ENCODE measurements at regions not wholly inside any gene's neighbourhood (a gene's known extent, or its start where the extent isn't known, plus 50 kb on each side); places are given as distances from the start of the nearest gene placed in this dataset.

DNA sequence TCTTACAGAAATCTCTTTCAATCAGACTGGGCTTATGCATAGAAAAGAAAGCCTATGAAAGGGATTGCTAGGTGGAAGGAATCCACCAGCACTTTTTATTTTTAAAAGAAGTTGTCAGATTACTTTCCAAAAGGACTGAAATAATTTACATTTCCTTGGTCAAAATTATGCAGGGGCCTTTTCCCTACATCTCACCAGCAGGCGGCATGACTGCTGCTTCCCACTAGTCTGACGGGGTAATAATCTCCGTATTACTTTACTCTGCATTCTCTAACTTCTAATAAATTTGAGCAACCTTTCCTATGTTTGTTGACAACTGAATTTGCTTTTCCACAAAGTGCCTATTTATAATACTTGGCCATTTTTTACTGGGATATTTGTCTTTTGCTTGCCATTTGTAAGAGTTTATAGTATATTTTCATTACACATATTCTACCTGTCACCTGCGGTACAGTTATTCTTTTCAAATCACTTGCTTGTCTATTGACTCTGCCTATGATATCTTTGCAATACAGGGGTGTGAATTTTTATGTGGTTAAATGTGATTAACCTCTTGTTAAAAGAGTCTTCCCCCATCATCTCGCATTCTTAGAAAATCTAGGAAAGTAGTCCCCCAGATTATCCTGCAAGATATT lies 51.9 kb upstream of the USP47 start:
- no peak for DNase-seq

GRCh38 chr11:11788063-11788710 lies 53.6 kb upstream of the USP47 start:
- DNase-seq: no peak

- peak; percentile 70 for DNase-seq
These were observed 54.3 kb upstream of the USP47 start for GRCh38 chr11:11787305-11788062.

- DNase-seq: no peak
These were observed 55.0 kb upstream of the USP47 start for GRCh38 chr11:11786771-11787170.

- DNase-seq: no peak
These were observed 55.5 kb upstream of the USP47 start for GRCh38 chr11:11786234-11786633.

GRCh38 chr11:11782532-11783110 lies 59.2 kb upstream of the USP47 start:
- peak; percentile 19 for DNase-seq

DNA sequence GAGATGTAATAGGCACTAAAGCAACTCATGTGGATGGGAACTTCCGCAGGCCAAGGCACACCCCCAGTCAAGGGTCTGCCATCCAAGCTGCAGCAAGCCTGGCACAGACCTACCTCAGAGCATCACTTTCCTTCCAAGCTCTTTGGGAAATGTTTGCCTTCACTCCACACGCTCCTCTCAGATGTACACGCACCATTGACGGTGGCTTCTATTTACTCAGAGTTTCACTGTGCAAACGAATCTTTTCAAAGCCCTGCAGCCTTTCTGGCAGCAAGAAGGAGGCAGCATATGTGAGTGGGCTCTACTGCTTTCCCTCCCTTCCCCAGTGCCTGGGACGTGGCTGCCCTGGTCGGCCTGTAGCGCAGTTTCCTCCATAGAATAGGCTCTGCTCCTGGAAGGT lies 60.9 kb upstream of the USP47 start:
- DNase-seq: no peak

GRCh38 chr11:11779975-11780374 lies 61.8 kb upstream of the USP47 start:
- DNase-seq: no peak

DNA sequence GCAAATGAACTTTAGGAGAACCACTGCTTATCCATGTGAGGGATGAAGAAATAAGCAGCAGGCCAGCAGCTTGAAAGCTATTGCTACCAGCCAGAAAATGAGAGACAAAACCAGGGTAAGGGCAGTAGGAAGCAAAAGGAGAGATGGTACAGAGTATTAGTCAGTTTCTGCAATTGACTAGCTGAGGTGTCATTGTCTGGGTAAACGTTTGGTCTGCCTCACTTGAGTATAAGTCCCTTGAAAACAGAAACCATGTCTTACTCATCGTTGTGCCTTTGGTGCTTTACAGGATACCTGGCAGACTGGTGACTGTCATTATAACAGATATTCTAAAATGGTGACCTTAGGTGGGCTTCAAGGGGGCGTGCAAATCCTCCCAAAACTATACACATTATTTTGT lies 63.9 kb upstream of the USP47 start:
- no peak for DNase-seq

GRCh38 chr11:11776714-11777113 lies 65.1 kb upstream of the USP47 start:
- no peak for DNase-seq

DNA sequence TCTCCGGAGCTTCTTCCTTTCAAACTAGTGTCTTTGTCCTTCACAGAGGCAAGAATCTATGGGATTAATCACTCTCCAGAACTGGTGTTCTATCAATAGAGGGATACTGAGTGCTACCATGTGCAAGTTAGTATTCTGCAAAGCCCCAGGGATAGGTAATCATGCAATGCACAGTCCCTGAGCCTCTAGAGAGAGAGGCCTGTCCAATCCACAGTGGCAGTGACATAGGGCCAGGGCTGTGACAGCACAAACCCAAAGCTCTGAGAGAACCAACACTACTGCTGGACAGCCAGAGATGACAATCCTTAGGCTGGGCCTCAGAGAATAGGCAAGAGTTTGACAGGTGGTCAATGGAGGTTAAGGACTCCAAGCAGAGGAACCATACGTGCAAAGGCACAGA lies 66.8 kb upstream of the USP47 start:
- no peak for DNase-seq

DNA sequence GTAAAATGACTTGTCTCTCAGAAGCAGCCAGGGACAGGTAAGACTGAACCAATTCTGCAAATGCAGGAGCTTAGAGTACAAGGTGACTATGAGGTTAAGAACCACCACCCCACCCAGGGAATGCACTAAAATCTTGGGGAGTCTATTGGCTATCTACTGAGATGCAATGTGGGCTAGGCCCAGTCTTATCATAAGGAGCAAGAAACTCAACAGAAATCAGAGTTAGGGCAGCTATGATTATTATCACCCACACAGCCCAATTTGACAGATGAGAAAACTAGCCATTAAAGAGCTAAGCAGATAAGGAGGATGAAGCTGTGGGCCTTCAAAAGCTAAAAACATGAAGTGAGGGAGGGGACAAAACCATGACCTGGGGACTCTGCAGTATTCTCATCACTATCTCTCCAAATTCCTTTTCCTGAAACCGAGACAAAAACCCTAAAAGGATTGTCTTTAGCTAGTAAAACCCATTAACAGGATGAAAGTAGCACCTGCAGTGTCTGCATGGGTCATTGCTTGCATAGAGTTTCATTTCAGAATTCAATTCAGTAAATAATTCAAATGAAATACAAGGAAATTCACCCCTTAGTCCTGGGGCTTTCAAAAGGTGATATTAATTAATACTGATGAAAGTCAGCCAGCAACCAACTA lies 68.8 kb upstream of the USP47 start:
- DNase-seq: no peak

GRCh38 chr11:11770921-11771486 lies 70.8 kb upstream of the USP47 start:
- DNase-seq: no peak

DNA sequence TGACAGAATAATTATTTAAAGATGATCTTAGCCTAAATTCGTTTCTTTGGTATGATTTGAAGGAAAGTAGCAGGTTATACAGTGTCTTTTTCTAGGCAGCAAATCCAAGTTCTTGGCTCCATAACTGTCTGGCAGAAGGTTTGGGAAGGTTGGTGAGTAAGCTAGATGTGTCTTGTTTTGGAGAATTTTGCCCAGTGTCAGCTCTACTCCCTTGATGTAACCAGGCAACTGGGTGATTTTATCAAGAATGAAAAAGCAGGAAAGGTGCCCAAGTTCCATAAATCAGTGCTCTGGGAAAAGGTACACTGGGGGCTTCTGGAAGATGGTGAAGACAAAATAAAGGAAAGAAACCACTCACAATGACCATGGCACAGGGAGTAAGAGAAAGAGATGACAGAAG lies 71.5 kb upstream of the USP47 start:
- no peak for DNase-seq

DNA sequence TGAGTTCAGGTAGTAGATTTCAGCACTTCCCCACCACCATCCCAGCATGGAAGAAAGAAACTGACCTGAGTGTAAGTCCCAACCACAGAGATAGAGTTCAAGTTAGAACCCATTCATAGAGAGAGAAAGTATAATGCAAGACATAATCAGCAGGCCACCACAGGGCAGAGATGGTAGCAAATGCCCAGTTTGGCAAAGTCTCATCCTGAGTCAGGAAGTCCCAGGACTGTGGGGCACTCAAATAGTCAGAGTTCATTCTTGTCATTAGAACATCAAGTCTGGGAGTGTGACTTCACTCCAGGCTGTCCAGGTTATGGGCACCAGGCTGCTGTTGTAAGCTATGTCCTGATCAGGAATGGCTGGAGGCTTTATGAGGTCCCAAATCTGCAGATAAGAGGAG lies 72.0 kb upstream of the USP47 start:
- DNase-seq: no peak

- no peak for DNase-seq
These were observed 72.4 kb upstream of the USP47 start for GRCh38 chr11:11769362-11769761.

DNA sequence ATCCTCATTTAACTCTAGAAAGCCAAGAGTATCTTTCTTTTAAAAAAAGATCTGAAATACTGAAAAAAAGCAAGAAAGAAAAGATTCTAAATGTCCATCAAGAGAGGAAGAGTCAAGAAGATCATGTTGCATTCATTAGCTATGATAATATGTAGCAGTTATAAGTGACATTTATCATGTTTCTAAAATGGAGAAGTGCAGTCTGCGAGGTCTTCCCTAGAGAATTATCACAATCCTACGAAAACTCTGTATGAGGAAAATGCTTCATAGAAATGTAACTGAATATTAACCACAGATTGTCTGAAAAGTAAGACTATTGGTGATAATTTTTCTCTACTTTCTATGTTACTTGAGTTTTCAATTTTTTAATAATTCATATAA lies 77.4 kb upstream of the USP47 start:
- DNase-seq: no peak

GRCh38 chr11:11763796-11764422 lies 77.9 kb upstream of the USP47 start:
- no peak for DNase-seq

- DNase-seq: no peak
These were observed 80.9 kb upstream of the USP47 start for GRCh38 chr11:11760838-11761237.

DNA sequence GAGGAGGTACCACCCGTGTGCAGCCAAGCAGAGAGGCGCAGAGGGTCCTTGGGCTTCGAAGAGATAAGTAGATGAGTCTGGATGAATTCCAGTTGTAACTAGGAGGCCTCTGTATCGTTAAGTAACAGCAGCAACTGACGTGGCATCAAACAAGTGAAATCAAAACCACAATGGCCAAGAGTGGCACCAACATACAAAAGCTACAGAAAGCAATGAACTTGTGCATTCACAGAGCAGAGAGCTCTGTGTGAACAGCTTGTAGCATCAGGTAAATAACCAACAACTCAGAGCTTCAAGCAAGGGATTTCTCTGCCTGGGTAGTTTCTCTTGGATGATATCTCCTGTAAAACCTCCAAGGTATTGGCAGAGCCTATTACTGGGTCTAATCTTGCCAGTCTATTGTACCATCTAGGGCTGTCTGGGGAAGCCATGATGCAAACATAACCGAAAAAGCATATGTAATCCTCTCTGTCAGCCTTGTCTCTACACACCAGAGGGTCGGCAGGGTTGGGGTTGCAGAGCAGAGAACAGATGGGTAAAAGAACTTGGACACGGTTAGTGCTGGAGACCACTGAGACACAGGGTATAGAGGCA lies 83.1 kb upstream of the USP47 start:
- no peak for DNase-seq

DNA sequence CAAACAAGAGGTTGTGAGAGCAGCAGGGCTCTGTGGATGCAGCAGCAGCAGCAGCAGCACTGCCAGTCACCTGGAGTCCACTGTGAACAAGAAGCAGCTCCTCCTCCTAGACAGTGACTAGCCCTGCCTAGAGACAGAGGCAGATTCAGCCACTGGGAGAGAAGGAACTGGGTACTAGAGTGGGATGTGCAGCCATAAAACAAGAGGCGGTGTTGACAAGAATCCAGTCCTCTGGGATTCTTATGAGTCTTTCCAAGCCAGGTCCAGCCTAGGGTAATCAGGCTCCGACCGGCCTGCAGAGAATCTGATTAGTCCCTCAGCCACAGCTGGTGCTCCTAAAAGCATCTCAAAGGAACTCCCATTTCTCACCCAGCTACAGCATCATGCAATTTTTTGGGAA lies 83.9 kb upstream of the USP47 start:
- DNase-seq: no peak

DNA sequence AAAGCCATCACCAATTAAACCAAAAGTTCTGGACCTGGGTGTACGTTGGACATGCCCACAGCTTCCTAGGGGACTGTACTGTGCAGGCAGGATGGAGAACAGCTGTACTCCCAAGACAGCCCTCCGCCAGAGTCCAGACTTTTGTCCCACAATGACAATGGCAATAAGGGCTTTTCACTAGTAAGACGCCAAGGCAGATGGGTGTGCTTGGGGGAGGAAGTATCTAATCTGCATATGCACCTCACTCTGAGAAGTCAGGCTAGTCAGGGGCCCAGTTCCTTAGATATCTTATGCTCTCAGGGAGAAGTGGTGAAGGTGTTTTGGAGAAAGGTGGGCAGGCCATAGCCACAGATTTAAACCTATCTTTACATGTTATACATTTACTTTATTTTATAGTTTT lies 85.1 kb upstream of the USP47 start:
- DNase-seq: no peak

Measured in NCI-H1436 (cell line).